Neural cell (in vitro differentiated cells): ENCODE measurements at regions not wholly inside any gene's neighbourhood (a gene's known extent, or its start where the extent isn't known, plus 50 kb on each side); places are given as distances from the start of the nearest gene placed in this dataset.

Experiments used
- CTCF ChIP-seq: fragments of 450-650 bp; IDR thresholded peaks from 2 replicates; pipeline ENCODE4 v1.5.1; 2014; ENCODE audit warnings: antibody characterized with exemption, mild to moderate bottlenecking, moderate library complexity; ENCODE audit not compliant: poor library complexity, severe bottlenecking
- EP300 ChIP-seq: fragments of 450-650 bp; conservative IDR thresholded peaks from 2 replicates; pipeline ENCODE4 v1.6.1; 2014; ENCODE audit warnings: antibody characterized with exemption, mild to moderate bottlenecking, moderate library complexity; ENCODE audit not compliant: poor library complexity, severe bottlenecking
- EZH2 ChIP-seq: fragments of 200-600, 300-800 bp; shearing (Covaris generic), sonication (generic); IDR thresholded peaks from 2 replicates; pipeline ENCODE4 v1.6.1; 2014; ENCODE audit warnings: antibody characterized with exemption, low read length, borderline replicate concordance, mild to moderate bottlenecking; ENCODE audit not compliant: insufficient read depth, poor library complexity, severe bottlenecking
- POLR2AphosphoS5 ChIP-seq: IDR thresholded peaks from 2 replicates; pipeline ENCODE4 v1.6.1; 2012
- RAD21 ChIP-seq: fragments of 450-650 bp; conservative IDR thresholded peaks from 2 replicates; pipeline ENCODE4 v1.6.1; 2014; ENCODE audit warnings: antibody characterized with exemption, mild to moderate bottlenecking, moderate library complexity
- REST ChIP-seq: IDR thresholded peaks from 2 replicates; pipeline ENCODE4 v1.6.1; 2012; ENCODE audit warnings: borderline replicate concordance
- SMC3 ChIP-seq: fragments of 450-650 bp; conservative IDR thresholded peaks from 2 replicates; pipeline ENCODE4 v1.6.1; 2014; ENCODE audit warnings: antibody characterized with exemption, mild to moderate bottlenecking, moderate library complexity; ENCODE audit not compliant: poor library complexity
- TAF1 ChIP-seq: IDR thresholded peaks from 2 replicates; pipeline ENCODE4 v1.6.1; 2012; ENCODE audit warnings: low read depth

- TF ChIP-seq CTCF (no peak), EZH2 (no peak), RAD21 (no peak), EP300 (no peak), REST (no peak), TAF1 (no peak), POLR2AphosphoS5 (no peak), SMC3 (no peak)
These were observed 510.5 kb upstream of the FSHR start for GRCh38 chr2:49664827-49665226.
